HG03196 (cell line): ENCODE measurements at regions not wholly inside any gene's neighbourhood (a gene's known extent, or its start where the extent isn't known, plus 50 kb on each side); places are given as distances from the start of the nearest gene placed in this dataset.
"Not testable (repeated sequence)": the region's sequence is repeated elsewhere in the genome, so short reads cannot be mapped to it uniquely, and the experiment has no call there.

Experiments used
- ATAC-seq: cut with Tn5 transposase; IDR thresholded peaks from one replicate; pipeline ENCODE4 v1.9.1; 2021; ENCODE audit not compliant: unreplicated experiment

GRCh38 chr13:80881942-80882445, 541.1 kb upstream of the SPRY2 start:
- no peak for ATAC-seq

- no peak for ATAC-seq
Measured at GRCh38 chr13:80881495-80881894, 540.6 kb upstream of the SPRY2 start.

- no peak for ATAC-seq
Measured at GRCh38 chr13:80881034-80881433, 540.1 kb upstream of the SPRY2 start.

DNA sequence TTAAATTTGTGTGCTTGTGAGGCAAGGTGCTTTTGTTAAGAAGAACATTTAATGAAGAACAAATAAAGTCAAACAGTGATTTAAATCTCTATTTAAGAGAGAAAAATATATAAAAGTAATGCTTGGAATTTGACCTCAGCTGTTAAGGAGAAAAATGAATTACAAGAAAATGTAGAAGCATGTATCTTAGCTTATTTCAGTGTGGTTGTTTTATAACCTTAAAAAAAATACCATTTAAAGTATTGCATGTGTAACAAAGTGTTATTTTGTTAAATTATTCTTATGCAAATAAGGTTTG, 537.0 kb upstream of the SPRY2 start:
- ATAC-seq = no peak

DNA sequence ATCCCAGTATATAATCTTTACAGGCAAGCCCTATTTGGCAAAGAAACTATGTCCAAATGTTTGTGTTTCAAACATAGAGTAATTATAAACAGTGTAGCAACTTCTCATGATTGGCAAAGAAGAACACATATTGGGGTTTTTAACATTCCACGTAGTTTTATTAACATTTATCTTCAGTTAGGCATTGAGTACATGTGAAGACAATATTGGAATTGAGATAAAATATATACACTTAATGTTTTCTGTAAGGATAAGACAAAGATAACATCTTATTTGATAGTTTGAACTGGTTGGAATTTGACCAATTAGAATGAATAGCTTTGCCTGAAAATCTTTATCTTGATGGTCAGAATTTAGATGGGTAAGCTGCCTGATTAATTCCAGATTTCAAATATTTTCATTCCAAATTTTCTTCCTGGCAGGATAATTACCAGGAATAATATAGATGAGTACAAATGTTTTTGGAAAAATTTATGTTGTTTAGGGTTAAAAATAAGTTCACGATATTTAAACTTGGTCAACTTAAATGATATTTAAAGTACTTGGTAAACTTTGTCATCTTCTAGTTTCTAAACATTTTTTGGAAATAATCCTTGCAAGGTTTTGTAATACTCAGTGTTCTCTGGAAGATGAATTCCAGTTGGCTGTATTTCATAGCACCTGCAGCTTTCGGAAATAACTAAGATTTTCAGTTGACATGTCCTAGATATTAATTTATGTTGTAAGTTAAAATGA, 536.5 kb upstream of the SPRY2 start:
- ATAC-seq = no peak

- ATAC-seq = peak; percentile 98
Measured at GRCh38 chr13:80873589-80873988, 532.7 kb upstream of the SPRY2 start.

GRCh38 chr13:80871971-80872370, 531.0 kb upstream of the SPRY2 start:
- not testable (repeated sequence) for ATAC-seq

DNA sequence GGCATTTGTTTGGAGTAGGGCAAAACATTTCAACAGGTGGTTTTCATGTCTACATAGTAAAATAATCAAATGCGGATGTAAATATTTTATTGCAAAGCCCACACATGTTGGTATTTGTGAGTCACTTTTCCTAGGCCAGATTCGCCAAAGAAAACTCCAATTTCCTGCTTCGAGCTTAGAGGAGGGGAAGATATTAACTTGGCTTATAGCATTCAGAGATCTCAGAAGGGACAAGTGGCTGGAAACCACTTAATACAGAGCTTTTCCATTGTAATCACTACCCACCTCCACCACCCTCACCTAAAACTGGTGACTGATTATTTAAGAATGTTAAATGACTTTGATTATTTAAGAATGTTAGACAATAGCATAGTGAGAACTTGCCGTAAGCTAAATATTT, 530.6 kb upstream of the SPRY2 start:
- no peak for ATAC-seq

- ATAC-seq = no peak
Measured at GRCh38 chr13:80870186-80870585, 529.3 kb upstream of the SPRY2 start.

- no peak for ATAC-seq
Measured at GRCh38 chr13:80866921-80867320, 526.0 kb upstream of the SPRY2 start.

- no peak for ATAC-seq
Measured at GRCh38 chr13:80865329-80865728, 524.4 kb upstream of the SPRY2 start.

- ATAC-seq = no peak
Measured at GRCh38 chr13:80862456-80862855, 521.5 kb upstream of the SPRY2 start.

- no peak for ATAC-seq
Measured at GRCh38 chr13:80860845-80861244, 519.9 kb upstream of the SPRY2 start.

- ATAC-seq = no peak
Measured at GRCh38 chr13:80858131-80858530, 517.2 kb upstream of the SPRY2 start.

GRCh38 chr13:80857321-80857720, 516.4 kb upstream of the SPRY2 start:
- ATAC-seq = no peak

DNA sequence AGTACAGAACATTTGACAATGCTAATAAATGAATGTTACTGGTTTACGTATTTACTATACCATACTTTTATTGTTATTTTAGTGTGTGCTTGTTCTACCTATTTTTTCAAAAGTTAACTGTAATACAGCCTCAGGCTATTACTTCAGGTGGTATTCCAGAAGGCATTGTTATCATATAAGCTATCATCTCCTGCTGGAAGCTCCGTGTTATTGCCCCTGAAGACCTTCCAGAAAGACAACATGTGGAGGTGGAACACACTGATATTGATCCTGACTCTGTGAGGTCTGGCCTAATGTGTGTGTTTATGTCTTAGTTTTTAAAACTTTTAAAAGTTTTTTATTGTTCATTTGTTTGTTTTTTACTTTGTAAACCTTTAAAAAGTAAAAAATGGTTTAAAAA, 509.8 kb upstream of the SPRY2 start:
- no peak for ATAC-seq

- ATAC-seq = no peak
Measured at GRCh38 chr13:80844164-80844563, 503.2 kb upstream of the SPRY2 start.

DNA sequence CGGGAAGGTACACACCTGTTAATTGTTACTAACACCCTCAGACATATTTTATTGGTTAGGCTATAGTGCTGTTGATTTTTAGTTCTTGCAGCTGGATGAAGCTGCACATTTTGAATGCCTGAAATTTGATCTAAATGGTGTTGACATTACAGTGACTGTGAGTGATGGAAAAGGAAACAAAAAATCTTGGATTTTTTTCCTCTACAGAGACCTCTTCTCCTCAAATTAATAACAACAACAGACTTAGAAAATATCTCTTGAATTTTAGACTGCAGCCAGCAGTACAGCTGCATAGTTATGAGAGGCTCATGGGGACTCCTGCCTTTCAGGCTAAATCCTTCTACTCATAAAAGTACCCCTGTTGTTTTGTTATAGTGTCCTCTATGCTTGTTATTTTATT, 500.5 kb upstream of the SPRY2 start:
- no peak for ATAC-seq

GRCh38 chr13:80840316-80840976, 499.5 kb upstream of the SPRY2 start:
- ATAC-seq = no peak

DNA sequence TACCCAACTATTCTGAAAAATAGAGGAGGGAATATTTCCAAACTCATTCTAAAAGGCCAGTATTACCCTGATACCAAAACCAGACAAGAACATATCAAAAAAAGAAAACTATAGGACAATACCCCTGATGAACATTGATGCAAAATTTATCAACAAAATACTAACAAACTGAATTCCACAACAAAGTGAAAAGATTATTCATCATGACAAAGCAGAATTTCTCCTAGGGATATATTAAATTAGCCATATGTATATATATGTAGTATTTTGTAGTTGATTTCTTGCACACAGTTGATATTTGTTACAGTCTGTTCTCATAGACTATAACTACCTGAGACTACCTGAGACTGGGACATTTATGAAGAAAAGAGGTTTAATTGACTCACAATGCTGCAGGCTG, 495.0 kb upstream of the SPRY2 start:
- no peak for ATAC-seq

DNA sequence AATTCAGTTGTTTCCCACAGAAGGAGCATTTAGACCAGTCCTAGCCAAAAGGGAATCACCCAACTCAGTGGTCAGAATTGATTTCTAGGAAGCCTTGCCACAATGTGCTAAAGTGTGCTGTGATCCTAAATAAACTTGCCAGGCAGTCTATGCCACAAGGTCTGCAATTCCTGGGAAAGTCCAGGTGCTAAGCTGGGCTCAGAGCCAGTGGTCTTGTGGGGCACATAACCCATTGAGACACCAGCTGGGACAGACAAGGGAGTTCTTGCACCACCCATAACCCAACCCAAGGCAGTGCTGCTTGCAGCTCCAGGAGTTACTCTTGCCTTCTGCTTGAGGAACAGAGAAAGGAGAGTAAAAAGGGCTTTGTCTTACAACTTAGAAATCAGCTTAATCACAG, 489.5 kb upstream of the SPRY2 start:
- no peak for ATAC-seq

- ATAC-seq = no peak
Measured at GRCh38 chr13:80828759-80829158, 487.8 kb upstream of the SPRY2 start.

DNA sequence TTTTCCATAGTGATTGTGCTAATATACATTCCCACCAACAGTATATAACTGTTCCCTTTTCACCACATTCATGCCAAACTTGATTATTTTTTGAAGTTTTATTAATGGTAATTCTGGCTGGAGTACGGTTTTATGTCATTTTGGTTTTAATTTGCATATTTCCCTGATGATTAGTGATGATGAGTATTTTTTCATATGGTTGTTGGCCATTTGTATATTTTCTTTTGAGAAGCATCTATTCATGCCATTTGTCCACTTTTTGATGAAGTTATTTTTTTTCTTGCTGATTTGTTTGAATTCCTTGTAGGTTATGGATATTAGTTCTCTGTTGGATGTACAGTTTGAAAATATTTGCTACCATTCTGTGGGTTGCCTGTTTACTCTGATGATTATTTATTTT, 484.4 kb upstream of the SPRY2 start:
- no peak for ATAC-seq
